Forelimb muscle (tissue), 1 donor: ENCODE measurements at regions not wholly inside any gene's neighbourhood (a gene's known extent, or its start where the extent isn't known, plus 50 kb on each side); places are given as distances from the start of the nearest gene placed in this dataset.

Source experiments
- DNase-seq: peaks from one replicate; pipeline ENCODE4 v3.0.0-alpha.2; 2013; ENCODE audit warnings: low read depth

- no peak for DNase-seq
These were observed 405.0 kb upstream of the ZNF507 start for GRCh38 chr19:31940396-31940795.

DNA sequence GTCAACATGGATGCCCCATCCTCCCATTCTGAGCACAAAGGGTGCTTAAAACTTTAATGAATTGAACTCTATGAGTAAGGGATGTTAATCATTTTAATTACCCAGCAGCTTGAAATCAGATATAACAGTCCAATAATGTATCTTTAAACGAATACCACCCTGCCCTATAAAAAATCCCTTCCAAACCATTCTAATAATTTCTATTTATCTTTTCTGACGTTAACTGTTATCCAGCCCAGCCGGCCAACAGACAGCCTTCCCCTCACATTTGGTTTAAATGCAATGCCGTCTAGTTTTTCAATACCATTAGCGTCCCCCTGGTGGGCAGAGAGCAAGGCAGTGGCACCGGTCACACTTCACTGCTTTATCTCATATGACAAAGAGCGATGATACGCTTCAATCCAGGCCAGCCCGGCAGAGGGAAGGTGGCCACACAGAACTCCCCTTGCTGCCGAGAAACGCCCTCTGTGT is 402.2 kb upstream of the ZNF507 start:
- DNase-seq = no peak

- no peak for DNase-seq
These were observed 401.6 kb upstream of the ZNF507 start for GRCh38 chr19:31943778-31944177.

GRCh38 chr19:31944326-31944725 is 401.1 kb upstream of the ZNF507 start:
- DNase-seq = no peak

GRCh38 chr19:31946491-31946890 is 398.9 kb upstream of the ZNF507 start:
- DNase-seq = no peak

- no peak for DNase-seq
These were observed 397.8 kb upstream of the ZNF507 start for GRCh38 chr19:31947436-31948115.

GRCh38 chr19:31952693-31953092 is 392.7 kb upstream of the ZNF507 start:
- DNase-seq = no peak

DNA sequence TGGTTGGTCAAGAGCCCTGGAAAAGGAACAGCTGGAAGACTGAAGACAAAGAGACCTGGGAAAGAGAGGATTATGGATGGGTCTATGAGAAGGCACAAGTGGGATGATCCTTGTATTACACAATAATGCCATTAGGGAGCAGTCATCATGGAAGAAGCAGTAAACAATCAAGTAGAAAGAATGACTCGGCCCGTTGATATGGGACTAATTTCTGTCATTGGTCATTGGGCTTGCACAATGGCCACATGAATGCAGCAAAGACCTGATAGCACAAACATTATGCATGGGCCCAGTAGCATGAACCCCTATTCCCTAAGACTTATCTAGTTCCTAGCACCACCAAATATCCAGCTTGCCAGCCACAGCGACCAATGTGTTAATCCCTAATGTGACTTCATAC is 390.3 kb upstream of the ZNF507 start:
- no peak for DNase-seq

GRCh38 chr19:31955884-31956283 is 389.5 kb upstream of the ZNF507 start:
- DNase-seq = no peak

DNA sequence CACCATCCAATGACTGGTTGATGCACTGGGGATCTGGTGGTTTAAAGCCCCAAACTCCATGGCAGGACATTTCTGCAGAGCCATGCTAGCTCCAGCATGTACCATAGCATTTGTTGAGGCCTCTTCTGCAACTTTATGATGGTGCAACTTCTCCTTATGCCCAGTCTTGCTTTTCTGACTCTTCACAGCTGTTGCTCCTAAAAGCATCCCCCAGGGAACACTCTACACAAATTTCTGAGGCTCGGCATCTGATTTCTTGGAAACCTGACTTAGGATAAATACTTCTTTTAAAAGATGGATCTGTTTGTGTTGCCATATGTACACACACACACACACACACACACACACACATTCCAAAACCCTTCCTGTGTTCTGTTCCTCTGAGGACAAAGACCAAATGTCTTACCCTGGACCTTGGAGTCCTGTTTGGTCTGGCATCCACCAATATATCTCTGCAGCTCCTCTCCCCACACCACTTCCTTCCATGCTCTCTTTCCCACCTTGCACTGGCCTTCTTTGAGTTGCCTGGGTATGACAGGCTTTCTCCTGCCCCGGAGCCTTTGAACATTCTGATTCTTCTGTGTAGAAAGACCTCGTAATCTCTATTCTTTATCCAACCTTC is 388.5 kb upstream of the ZNF507 start:
- DNase-seq = no peak

DNA sequence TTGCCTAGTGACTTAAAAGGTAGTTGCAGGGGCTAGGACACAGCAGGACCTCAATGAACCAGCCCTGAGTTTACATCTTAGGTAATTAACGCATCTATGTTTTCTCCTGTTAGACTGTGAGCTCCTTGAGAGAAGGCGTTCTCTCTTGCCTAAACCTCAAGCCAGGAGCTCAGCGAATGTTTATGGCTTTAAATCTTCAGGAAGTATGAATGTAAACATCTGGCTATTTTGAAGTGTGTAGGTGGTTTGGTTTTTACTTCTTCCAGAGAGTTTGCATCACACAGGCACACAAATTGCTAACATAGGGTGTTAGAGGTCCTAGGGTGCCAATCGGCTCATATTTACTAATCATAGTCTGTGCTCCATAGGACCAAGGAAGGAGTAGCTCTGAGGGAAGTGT is 387.7 kb upstream of the ZNF507 start:
- no peak for DNase-seq

DNA sequence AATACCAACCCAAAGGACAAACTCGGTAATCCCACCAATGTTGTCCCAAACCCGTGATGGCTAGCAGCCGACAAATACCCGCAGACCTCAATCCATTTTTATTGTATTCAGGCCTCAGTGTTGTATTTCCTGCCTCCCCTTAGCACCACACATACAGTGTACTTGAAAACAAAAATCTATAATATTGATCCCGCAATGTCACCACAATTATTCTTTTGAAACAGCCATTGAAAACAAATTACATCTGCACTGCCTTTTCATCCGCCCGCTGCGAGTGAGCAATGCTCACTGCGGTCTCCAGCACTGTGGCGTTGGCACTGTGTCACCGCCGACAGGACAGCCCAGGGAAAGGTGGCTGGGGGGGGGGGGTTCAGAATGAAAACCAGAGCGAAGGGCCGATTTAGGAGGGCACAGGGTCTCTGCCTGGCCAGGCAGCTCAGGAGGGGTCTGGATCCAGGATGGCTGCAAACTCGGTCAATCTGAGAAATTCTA is 385.8 kb upstream of the ZNF507 start:
- no peak for DNase-seq

DNA sequence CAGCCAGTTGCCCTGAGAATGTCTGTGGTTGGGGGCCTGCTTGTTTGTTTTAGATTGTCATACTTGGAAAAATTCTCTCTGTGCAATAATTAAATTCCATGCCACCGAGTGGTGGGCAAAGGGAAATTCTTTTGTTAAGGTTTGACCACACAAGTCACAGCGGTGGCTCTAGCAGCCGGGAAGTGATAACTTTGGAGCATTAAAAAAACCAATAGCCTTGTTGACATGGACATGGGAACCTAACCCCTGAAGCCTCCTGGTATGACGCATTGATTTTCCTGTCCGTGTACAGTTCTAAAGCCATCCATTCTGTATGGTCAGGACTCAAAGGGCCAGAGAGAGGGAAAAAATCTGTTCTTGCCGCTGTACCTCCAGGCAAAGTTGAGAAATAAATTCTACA is 384.9 kb upstream of the ZNF507 start:
- DNase-seq = no peak

GRCh38 chr19:31961191-31961590 is 384.2 kb upstream of the ZNF507 start:
- no peak for DNase-seq

GRCh38 chr19:31961667-31962066 is 383.7 kb upstream of the ZNF507 start:
- DNase-seq = no peak

GRCh38 chr19:31962561-31962996 is 382.8 kb upstream of the ZNF507 start:
- no peak for DNase-seq

DNA sequence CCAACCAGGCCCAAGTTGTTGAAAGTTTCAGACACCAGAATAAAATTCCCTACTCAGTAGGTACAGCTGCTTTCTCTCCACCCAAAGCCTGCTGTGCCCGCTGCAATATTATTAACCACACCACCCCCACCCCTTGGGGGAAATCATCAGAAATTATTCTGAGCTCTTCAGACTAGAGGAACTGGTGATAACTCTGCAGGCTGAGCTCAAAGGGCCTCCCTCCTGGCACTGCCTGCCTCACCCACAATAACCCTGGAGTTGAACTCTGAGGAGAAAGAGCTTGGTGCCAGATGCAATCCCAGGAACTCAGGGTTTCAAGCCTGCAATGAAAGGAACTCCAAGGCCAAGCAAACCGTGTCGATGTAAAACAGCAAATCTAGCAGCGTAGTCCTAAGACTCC is 381.7 kb upstream of the ZNF507 start:
- no peak for DNase-seq

DNA sequence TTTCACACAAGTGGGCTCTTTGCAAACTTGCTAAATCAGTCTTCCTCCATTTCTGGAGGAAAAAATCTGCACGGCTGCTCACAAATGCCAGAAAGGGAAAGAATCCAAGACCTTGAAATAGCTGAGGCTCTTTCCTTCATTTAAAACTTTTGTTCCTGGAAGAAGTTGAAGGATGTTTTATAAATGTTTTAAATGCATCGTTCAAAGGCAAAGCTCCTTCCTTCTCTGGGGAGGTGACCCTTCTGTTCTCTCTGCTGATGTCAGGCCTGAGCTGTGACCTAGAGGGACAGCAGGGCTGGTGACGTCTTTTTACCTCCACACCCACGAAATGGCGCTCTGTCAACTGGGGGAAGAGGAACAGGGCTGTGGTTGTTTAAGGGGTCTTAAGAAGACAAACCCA is 376.4 kb upstream of the ZNF507 start:
- peak; percentile 8 for DNase-seq

GRCh38 chr19:31970027-31970461 is 375.4 kb upstream of the ZNF507 start:
- no peak for DNase-seq

- DNase-seq = no peak
These were observed 371.1 kb upstream of the ZNF507 start for GRCh38 chr19:31974290-31974689.

GRCh38 chr19:31974941-31975340 is 370.5 kb upstream of the ZNF507 start:
- DNase-seq = no peak

DNA sequence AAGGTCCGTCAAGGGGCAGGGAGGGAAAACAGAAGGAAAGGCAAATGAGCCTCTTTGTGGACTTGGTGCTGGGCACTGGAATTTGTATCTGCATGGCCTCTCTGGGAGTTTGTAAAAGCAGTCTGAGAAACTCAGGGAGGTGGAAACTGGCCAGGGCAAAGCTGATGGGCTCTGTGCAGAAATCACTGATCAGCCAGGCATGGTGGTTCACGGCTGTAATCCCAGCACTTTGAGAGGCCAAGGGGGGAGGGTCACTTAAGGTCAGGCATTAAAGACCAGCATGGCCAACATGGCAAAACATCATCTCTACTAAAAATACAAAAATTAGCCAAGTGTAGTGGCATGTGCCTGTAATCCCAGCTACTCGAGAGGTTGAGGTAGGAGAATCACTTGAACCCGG is 369.9 kb upstream of the ZNF507 start:
- DNase-seq = no peak

DNA sequence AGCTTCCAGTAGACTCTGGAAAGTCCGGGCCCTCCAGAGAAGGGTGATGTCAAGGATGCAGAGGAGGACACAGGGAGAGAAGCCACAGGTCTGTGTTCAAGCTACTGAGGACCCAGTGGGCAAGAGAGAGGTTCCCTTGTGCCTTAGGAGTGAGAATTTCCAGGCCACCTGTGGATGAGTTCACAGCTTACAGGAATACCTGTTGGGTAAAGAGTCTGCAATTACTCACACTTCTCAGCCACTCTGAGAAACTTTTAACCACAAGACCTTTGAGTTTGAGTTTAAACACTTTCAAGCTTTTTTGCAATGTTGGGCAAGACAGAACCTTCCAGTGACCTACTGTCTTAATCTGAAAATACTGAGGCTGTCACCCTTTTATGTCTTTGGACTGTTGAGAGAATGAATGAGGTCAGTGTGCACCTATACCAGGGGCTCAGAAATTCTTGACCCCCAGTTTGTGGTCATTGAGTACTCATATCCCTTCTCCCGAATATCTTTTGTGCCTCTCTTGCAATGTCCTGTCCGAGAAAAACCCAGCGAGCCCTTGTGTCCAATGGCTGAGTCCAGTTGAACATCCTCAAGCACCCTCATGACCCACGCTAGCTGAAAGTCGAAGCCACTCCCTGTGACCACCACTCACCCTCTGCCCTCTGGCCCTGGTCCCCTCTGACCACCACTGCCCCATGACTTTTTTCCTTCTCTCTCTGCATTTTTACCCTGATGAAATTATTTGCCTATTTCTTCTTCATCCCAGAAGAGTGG is 368.5 kb upstream of the ZNF507 start:
- no peak for DNase-seq
